ENCODE measurements at regions not wholly inside any gene's neighbourhood (a gene's known extent, or its start where the extent isn't known, plus 50 kb on each side); places are given as distances from the start of the nearest gene placed in this dataset.

GRCh38 chr11:19661827-19662226 is 50.8 kb upstream of the NAV2 start:
- no peak for DNase-seq

- no peak for DNase-seq
Observed at GRCh38 chr11:19660076-19660475, 52.6 kb upstream of the NAV2 start.

GRCh38 chr11:19659529-19659928 is 53.1 kb upstream of the NAV2 start:
- DNase-seq = no peak

- DNase-seq = no peak
Observed at GRCh38 chr11:19658344-19658743, 54.3 kb upstream of the NAV2 start.

- DNase-seq = no peak
Observed at GRCh38 chr11:19656140-19656541, 56.5 kb upstream of the NAV2 start.

GRCh38 chr11:19652623-19653375 is 59.8 kb upstream of the NAV2 start:
- DNase-seq = no peak

- DNase-seq = peak in 1 of 56 donors; percentile 13
Observed at GRCh38 chr11:19651653-19652052, 61.0 kb upstream of the NAV2 start.

- no peak for DNase-seq
Observed at GRCh38 chr11:19651028-19651427, 61.6 kb upstream of the NAV2 start.

- no peak for DNase-seq
Observed at GRCh38 chr11:19650467-19650866, 62.2 kb upstream of the NAV2 start.

- no peak for DNase-seq
Observed at GRCh38 chr11:19649751-19650150, 62.9 kb upstream of the NAV2 start.

- DNase-seq = no peak
Observed at GRCh38 chr11:19648321-19648720, 64.3 kb upstream of the NAV2 start.

GRCh38 chr11:19647816-19648215 is 64.8 kb upstream of the NAV2 start:
- DNase-seq = no peak

GRCh38 chr11:19646921-19647320 is 65.7 kb upstream of the NAV2 start:
- no peak for DNase-seq

GRCh38 chr11:19646308-19646707 is 66.3 kb upstream of the NAV2 start:
- no peak for DNase-seq

GRCh38 chr11:19644316-19644715 is 68.3 kb upstream of the NAV2 start:
- DNase-seq = no peak

- DNase-seq = no peak
Observed at GRCh38 chr11:19642185-19643158, 70.2 kb upstream of the NAV2 start.

- DNase-seq = no peak
Observed at GRCh38 chr11:19639603-19640105, 73.0 kb upstream of the NAV2 start.

- DNase-seq = no peak
Observed at GRCh38 chr11:19635332-19635731, 77.3 kb upstream of the NAV2 start.

- DNase-seq = peak in 20 of 56 donors; percentile 9 to 66 (median 26)
Observed at GRCh38 chr11:19633276-19633675, 79.4 kb upstream of the NAV2 start.

- DNase-seq = no peak
Observed at GRCh38 chr11:19632499-19632834, 80.2 kb upstream of the NAV2 start.

- peak in 1 of 56 donors; percentile 11 for DNase-seq
Observed at GRCh38 chr11:19631712-19632498, 80.7 kb upstream of the NAV2 start.

GRCh38 chr11:19628018-19628417 is 84.6 kb upstream of the NAV2 start:
- no peak for DNase-seq
